HEK293 (cell line): ENCODE measurements at regions not wholly inside any gene's neighbourhood (a gene's known extent, or its start where the extent isn't known, plus 50 kb on each side); places are given as distances from the start of the nearest gene placed in this dataset.

ENCODE experiments used
- CTCF ChIA-PET: fragments of 350-600 bp; formaldehyde crosslinking; extraction: SDS; loops from one replicate; lab custom pipeline; 2021; ENCODE audit warnings: antibody characterized with exemption; lab: Yijun Ruan, JAX
- POLR2A ChIA-PET: fragments of 300-600 bp; formaldehyde crosslinking; extraction: SDS; loops from one replicate; lab custom pipeline; 2020; ENCODE audit warnings: antibody characterized with exemption, inconsistent platforms; lab: Yijun Ruan, JAX
- H3K27ac ChIP-seq: fragments of 200-500 bp; sonication (Bioruptor generic); 2 replicates; pipeline ENCODE4 v1.5.1; 2014; ENCODE audit warnings: low read depth, low read length, control low read depth, inconsistent platforms; ENCODE audit errors: extremely low read depth
- H3K36me3 ChIP-seq, 2 experiments: fragments of 200-500 bp in 1 of 2; sonication (Bioruptor generic) in 1 of 2; 1 replicate in 1 of 2; 2 replicates in 1 of 2; pipeline ENCODE4 v1.5.1; 2014 to 2017; ENCODE audit warnings: inconsistent platforms in 2 of 2, low read length in 2 of 2; ENCODE audit not compliant: control insufficient read depth in 2 of 2, insufficient read depth in 1 of 2
- H3K4me1 ChIP-seq: fragments of 200-500 bp; sonication (Bioruptor generic); 2 replicates; pipeline ENCODE4 v1.5.1; 2014; ENCODE audit warnings: mild to moderate bottlenecking, low read length, inconsistent platforms; ENCODE audit not compliant: control insufficient read depth, insufficient read depth
- H3K4me3 ChIP-seq: 2 replicates; pipeline ENCODE4 v1.5.1; 2011; ENCODE audit warnings: low read depth, mild to moderate bottlenecking, control low read depth, low read length, moderate library complexity
- H3K9me3 ChIP-seq: fragments of 200-500 bp; sonication (Bioruptor generic); 2 replicates; pipeline ENCODE4 v1.5.1; 2014; ENCODE audit warnings: low read depth, low read length, inconsistent platforms; ENCODE audit not compliant: control insufficient read depth, insufficient read depth
- EGR2 ChIP-seq: fragments of 450-650 bp; formaldehyde crosslinking; IDR thresholded peaks from 2 replicates; pipeline ENCODE4 v1.5.1; 2016; ENCODE audit warnings: low read depth, missing biosample characterization, missing genetic modification characterization
- GLI2 ChIP-seq: fragments of 450-650 bp; formaldehyde crosslinking; IDR thresholded peaks from 2 replicates; pipeline ENCODE4; 2017; ENCODE audit warnings: missing biosample characterization, missing genetic modification characterization, low read depth, borderline replicate concordance
- HOXD13 ChIP-seq: sonication (generic); formaldehyde crosslinking; IDR thresholded peaks from 2 replicates; pipeline ENCODE4 v1.8.0; 2022; ENCODE audit warnings: missing genetic modification reagents, borderline replicate concordance
- MYNN ChIP-seq: fragments of 450-650 bp; formaldehyde crosslinking; IDR thresholded peaks from 2 replicates; pipeline ENCODE4 v1.5.1; 2016; ENCODE audit warnings: missing biosample characterization, missing genetic modification characterization, borderline replicate concordance
- PRDM6 ChIP-seq: fragments of 450-650 bp; formaldehyde crosslinking; IDR thresholded peaks from 2 replicates; pipeline ENCODE4 v1.5.1; 2017; ENCODE audit warnings: missing biosample characterization, missing genetic modification characterization
- RBAK ChIP-seq: fragments of 450-650 bp; formaldehyde crosslinking; IDR thresholded peaks from 2 replicates; pipeline ENCODE4 v1.5.1; 2016; ENCODE audit warnings: missing biosample characterization, missing genetic modification characterization
- REST ChIP-seq: fragments of 450-650 bp; formaldehyde crosslinking; IDR thresholded peaks from 2 replicates; pipeline ENCODE4 v1.5.1; 2016; ENCODE audit warnings: missing biosample characterization, missing genetic modification characterization
- SCRT2 ChIP-seq: fragments of 450-650 bp; formaldehyde crosslinking; IDR thresholded peaks from 2 replicates; pipeline ENCODE4 v1.5.1; 2016; ENCODE audit warnings: missing biosample characterization, missing genetic modification characterization
- SP3 ChIP-seq: fragments of 450-650 bp; formaldehyde crosslinking; IDR thresholded peaks from 2 replicates; pipeline ENCODE4 v1.5.1; 2016; ENCODE audit warnings: missing biosample characterization, missing genetic modification characterization
- TCF7L2 ChIP-seq: IDR thresholded peaks from 2 replicates; pipeline ENCODE4 v1.6.1; 2011; ENCODE audit warnings: low read depth, mild to moderate bottlenecking, inconsistent platforms, low read length, moderate library complexity, borderline replicate concordance
- ZBTB1 ChIP-seq: fragments of 450-650 bp; formaldehyde crosslinking; IDR thresholded peaks from 2 replicates; pipeline ENCODE4 v1.5.1; 2016; ENCODE audit warnings: missing biosample characterization, missing genetic modification characterization
- ZBTB20 ChIP-seq: fragments of 450-650 bp; formaldehyde crosslinking; IDR thresholded peaks from 2 replicates; pipeline ENCODE4 v1.5.1; 2016; ENCODE audit warnings: missing biosample characterization, missing genetic modification characterization
- ZIC2 ChIP-seq: fragments of 450-650 bp; formaldehyde crosslinking; IDR thresholded peaks from 2 replicates; pipeline ENCODE4 v1.5.1; 2016; ENCODE audit warnings: missing biosample characterization, missing genetic modification characterization
- ZNF157 ChIP-seq: fragments of 450-650 bp; formaldehyde crosslinking; IDR thresholded peaks from 2 replicates; pipeline ENCODE4 v1.5.1; 2016; ENCODE audit warnings: missing biosample characterization, missing genetic modification characterization
- ZNF169 ChIP-seq: fragments of 450-650 bp; formaldehyde crosslinking; IDR thresholded peaks from 2 replicates; pipeline ENCODE4 v1.5.1; 2016; ENCODE audit warnings: missing biosample characterization, missing genetic modification characterization
- ZNF19 ChIP-seq: fragments of 450-650 bp; formaldehyde crosslinking; IDR thresholded peaks from 2 replicates; pipeline ENCODE4; 2016; ENCODE audit warnings: missing biosample characterization, missing genetic modification characterization, low read depth
- ZNF37A ChIP-seq: fragments of 450-650 bp; IDR thresholded peaks from 2 replicates; pipeline ENCODE4 v1.5.1; 2018; ENCODE audit warnings: missing biosample characterization, missing genetic modification characterization
- ZNF391 ChIP-seq: fragments of 450-650 bp; formaldehyde crosslinking; IDR thresholded peaks from 2 replicates; pipeline ENCODE4 v1.5.1; 2016; ENCODE audit warnings: low read depth, missing biosample characterization, missing genetic modification characterization, borderline replicate concordance
- ZNF473 ChIP-seq: fragments of 450-650 bp; formaldehyde crosslinking; IDR thresholded peaks from 2 replicates; pipeline ENCODE4 v1.5.1; 2017; ENCODE audit warnings: missing biosample characterization, missing genetic modification characterization
- ZNF548 ChIP-seq: fragments of 450-650 bp; formaldehyde crosslinking; IDR thresholded peaks from 2 replicates; pipeline ENCODE4 v1.5.1; 2016; ENCODE audit warnings: missing biosample characterization, missing genetic modification characterization
- ZNF549 ChIP-seq: fragments of 450-650 bp; IDR thresholded peaks from 2 replicates; pipeline ENCODE4 v1.5.1; 2018; ENCODE audit warnings: missing biosample characterization, missing genetic modification characterization, mild to moderate bottlenecking, inconsistent platforms, moderate library complexity
- ZNF585B ChIP-seq: fragments of 450-650 bp; formaldehyde crosslinking; IDR thresholded peaks from 2 replicates; pipeline ENCODE4 v1.5.1; 2016; ENCODE audit warnings: missing biosample characterization, missing genetic modification characterization
- ZNF626 ChIP-seq: fragments of 450-650 bp; sonication (Bioruptor Pico); formaldehyde crosslinking; IDR thresholded peaks from 2 replicates; pipeline ENCODE4 v1.5.1; 2018; ENCODE audit warnings: missing biosample characterization, missing genetic modification characterization, inconsistent platforms
- ZNF677 ChIP-seq: fragments of 450-650 bp; IDR thresholded peaks from 2 replicates; pipeline ENCODE4 v1.5.0; 2018; ENCODE audit warnings: missing biosample characterization, mild to moderate bottlenecking, missing genetic modification characterization, moderate library complexity
- ZNF792 ChIP-seq: fragments of 450-650 bp; formaldehyde crosslinking; IDR thresholded peaks from 2 replicates; pipeline ENCODE4 v1.5.1; 2016; ENCODE audit warnings: missing biosample characterization, missing genetic modification characterization
- ZNF837 ChIP-seq: fragments of 450-650 bp; formaldehyde crosslinking; IDR thresholded peaks from 2 replicates; pipeline ENCODE4 v1.5.1; 2016; ENCODE audit warnings: missing biosample characterization, missing genetic modification characterization

GRCh38 chr5:2642684-2643345, 108.7 kb downstream of the IRX2 start:
- TF ChIP-seq ZIC2 (tag by site-specific recombination) (peak; percentile 53; the same call in 1 of the 2 replicates), ZNF391 (tag by site-specific recombination) (no peak), TCF7L2 (peak; percentile 75)
- ChIA-PET CTCF (no interaction called here), POLR2A (no interaction called here)
- H3K4me1 ChIP-seq: no peaks in the 10 kb centered on the region
- no peak overlapping the region for H3K4me3 ChIP-seq
- H3K36me3 ChIP-seq: no peaks in the 10 kb centered on the region
- H3K9me3 ChIP-seq: no peaks in the 10 kb centered on the region
- H3K27ac ChIP-seq: no peak overlapping the region

- Histone ChIP-seq H3K4me3 (no peak overlapping the region), H3K36me3 (no peaks in the 10 kb centered on the region), H3K4me1 (no peaks in the 10 kb centered on the region), H3K27ac (no peak overlapping the region), H3K9me3 (no peaks in the 10 kb centered on the region)
- TF ChIP-seq EGR2 (tag by site-specific recombination): no peak
- no peak for TF ChIP-seq ZBTB20 (tag by site-specific recombination)
- TF ChIP-seq ZNF37A: no peak
- TF ChIP-seq ZNF626: no peak
- TF ChIP-seq ZNF19 (tag by site-specific recombination): no peak
- TF ChIP-seq ZNF677 (tag by site-specific recombination): no peak
- no peak for TF ChIP-seq ZBTB1 (tag by site-specific recombination)
- no peak for TF ChIP-seq ZNF548 (tag by site-specific recombination)
- no peak for TF ChIP-seq HOXD13 (CRISPR knock-in tag)
- no peak for TF ChIP-seq ZNF549 (tag by site-specific recombination)
- no peak for TF ChIP-seq ZNF585B
- TF ChIP-seq ZNF157 (tag by site-specific recombination): no peak
- CTCF ChIA-PET: no interaction called here
- POLR2A ChIA-PET: no interaction called here
Measured at GRCh38 chr5:2640717-2641116, 110.8 kb downstream of the IRX2 start.

GRCh38 chr5:2639425-2639824, 112.1 kb downstream of the IRX2 start:
- Histone ChIP-seq H3K4me3 (no peak overlapping the region), H3K4me1 (no peaks in the 10 kb centered on the region), H3K9me3 (no peaks in the 10 kb centered on the region), H3K36me3 (no peaks in the 10 kb centered on the region), H3K27ac (no peak overlapping the region)
- ChIA-PET CTCF (no interaction called here), POLR2A (no interaction called here)
- TF ChIP-seq MYNN (tag by site-specific recombination) (no peak), SP3 (no peak), SCRT2 (no peak), ZNF837 (no peak), ZNF169 (tag by site-specific recombination) (no peak), ZNF792 (no peak), ZNF473 (no peak), GLI2 (no peak), PRDM6 (no peak), RBAK (no peak), REST (no peak)
